ENCODE measurements at regions not wholly inside any gene's neighbourhood (a gene's known extent, or its start where the extent isn't known, plus 50 kb on each side); places are given as distances from the start of the nearest gene placed in this dataset.

- H3K79me2 ChIP-seq (ENCODE audit: insufficient read depth, low read length) = no peaks in the 10 kb centered on the region
- H3F3A ChIP-seq (ENCODE audit: insufficient read depth) = no peaks in the 10 kb centered on the region
- H3K36me3 ChIP-seq (ENCODE audit: low read length) = no peaks in the 10 kb centered on the region
- no peaks in the 10 kb centered on the region for H4K20me1 ChIP-seq (ENCODE audit: low read depth, low read length)
- H3K9ac ChIP-seq (ENCODE audit: low read length) = no peak overlapping the region
- no peak overlapping the region for H3K4me3 ChIP-seq (ENCODE audit: insufficient read depth, low read length, poor library complexity, severe bottlenecking)
- no peaks in the 10 kb centered on the region for H3K9me3 ChIP-seq (ENCODE audit: insufficient read depth, low read length)
- H2AFZ ChIP-seq (ENCODE audit: low read depth, low read length, severe bottlenecking) = no peak overlapping the region
- no peak overlapping the region for H3K4me2 ChIP-seq (ENCODE audit: low read depth, low read length, poor library complexity, severe bottlenecking)
- no peaks in the 10 kb centered on the region for H3K27me3 ChIP-seq (ENCODE audit: low read length)
- TF ChIP-seq EZH2phosphoT487 (conservative IDR thresholded peaks at IDR 0.05; ENCODE audit: low read length) = no peak
- TF ChIP-seq, protein P1, sequence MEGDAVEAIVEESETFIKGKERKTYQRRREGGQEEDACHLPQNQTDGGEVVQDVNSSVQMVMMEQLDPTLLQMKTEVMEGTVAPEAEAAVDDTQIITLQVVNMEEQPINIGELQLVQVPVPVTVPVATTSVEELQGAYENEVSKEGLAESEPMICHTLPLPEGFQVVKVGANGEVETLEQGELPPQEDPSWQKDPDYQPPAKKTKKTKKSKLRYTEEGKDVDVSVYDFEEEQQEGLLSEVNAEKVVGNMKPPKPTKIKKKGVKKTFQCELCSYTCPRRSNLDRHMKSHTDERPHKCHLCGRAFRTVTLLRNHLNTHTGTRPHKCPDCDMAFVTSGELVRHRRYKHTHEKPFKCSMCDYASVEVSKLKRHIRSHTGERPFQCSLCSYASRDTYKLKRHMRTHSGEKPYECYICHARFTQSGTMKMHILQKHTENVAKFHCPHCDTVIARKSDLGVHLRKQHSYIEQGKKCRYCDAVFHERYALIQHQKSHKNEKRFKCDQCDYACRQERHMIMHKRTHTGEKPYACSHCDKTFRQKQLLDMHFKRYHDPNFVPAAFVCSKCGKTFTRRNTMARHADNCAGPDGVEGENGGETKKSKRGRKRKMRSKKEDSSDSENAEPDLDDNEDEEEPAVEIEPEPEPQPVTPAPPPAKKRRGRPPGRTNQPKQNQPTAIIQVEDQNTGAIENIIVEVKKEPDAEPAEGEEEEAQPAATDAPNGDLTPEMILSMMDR (IDR thresholded peaks at IDR 0.05; ENCODE audit: insufficient read depth, low read length, poor library complexity, severe bottlenecking) = no peak
- H3K27ac ChIP-seq (ENCODE audit: low read depth, low read length) = no peak overlapping the region
- no peaks in the 10 kb centered on the region for H3K9me2 ChIP-seq (replicated peaks; ENCODE audit: insufficient read depth, low read length)
Measured at GRCh38 chr2:53373126-53373525, 394.5 kb upstream of the CHAC2 start.

DNA sequence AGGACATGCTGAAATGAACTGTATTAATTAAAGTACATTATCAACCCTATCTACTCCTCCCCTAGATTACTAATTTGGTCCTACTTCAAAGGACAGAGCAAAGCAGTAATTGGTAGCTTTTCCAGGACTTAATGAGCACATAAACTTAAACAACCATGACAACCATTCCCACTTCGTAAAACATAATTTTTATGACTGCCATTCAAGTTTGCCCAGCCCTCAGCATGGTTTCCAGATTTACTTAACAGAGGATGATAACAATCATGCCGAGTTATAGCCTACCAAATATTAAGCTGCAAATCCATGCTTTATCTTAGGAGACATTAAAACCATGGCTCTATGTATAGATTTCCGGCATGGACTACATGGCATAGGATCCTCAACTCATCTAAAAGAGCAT lies 401.1 kb upstream of the CHAC2 start:
- no peaks in the 10 kb centered on the region for H4K20me1 ChIP-seq (ENCODE audit: low read depth, low read length)
- H3K4me2 ChIP-seq (ENCODE audit: low read depth, low read length, poor library complexity, severe bottlenecking) = no peak overlapping the region
- H3K9me3 ChIP-seq (ENCODE audit: insufficient read depth, low read length) = no peaks in the 10 kb centered on the region
- H3K9me2 ChIP-seq (replicated peaks; ENCODE audit: insufficient read depth, low read length) = no peaks in the 10 kb centered on the region
- H3F3A ChIP-seq (ENCODE audit: insufficient read depth) = no peaks in the 10 kb centered on the region
- no peaks in the 10 kb centered on the region for H3K27me3 ChIP-seq (ENCODE audit: low read length)
- H3K27ac ChIP-seq (ENCODE audit: low read depth, low read length) = no peak overlapping the region
- no peaks in the 10 kb centered on the region for H3K36me3 ChIP-seq (ENCODE audit: low read length)
- no peak overlapping the region for H3K9ac ChIP-seq (ENCODE audit: low read length)
- no peak overlapping the region for H3K4me3 ChIP-seq (ENCODE audit: insufficient read depth, low read length, poor library complexity, severe bottlenecking)
- no peaks in the 10 kb centered on the region for H3K79me2 ChIP-seq (ENCODE audit: insufficient read depth, low read length)
- TF ChIP-seq, protein P1 (IDR thresholded peaks at IDR 0.05; ENCODE audit: insufficient read depth, low read length, poor library complexity, severe bottlenecking) = no peak
- TF ChIP-seq EZH2phosphoT487 (conservative IDR thresholded peaks at IDR 0.05; ENCODE audit: low read length) = no peak
- H2AFZ ChIP-seq (ENCODE audit: low read depth, low read length, severe bottlenecking) = no peak overlapping the region

GRCh38 chr2:53362934-53363333 lies 404.7 kb upstream of the CHAC2 start:
- H3K36me3 ChIP-seq (ENCODE audit: low read length) = no peaks in the 10 kb centered on the region
- no peak overlapping the region for H3K27ac ChIP-seq (ENCODE audit: low read depth, low read length)
- H3K9me3 ChIP-seq (ENCODE audit: insufficient read depth, low read length) = peaks cover 6% of the 10 kb centered on the region; the same call in 1 of the 2 replicates
- H3K4me3 ChIP-seq (ENCODE audit: insufficient read depth, low read length, poor library complexity, severe bottlenecking) = no peak overlapping the region
- no peaks in the 10 kb centered on the region for H3K27me3 ChIP-seq (ENCODE audit: low read length)
- H3F3A ChIP-seq (ENCODE audit: insufficient read depth) = no peaks in the 10 kb centered on the region
- TF ChIP-seq, protein P1 (IDR thresholded peaks at IDR 0.05; ENCODE audit: insufficient read depth, low read length, poor library complexity, severe bottlenecking) = no peak
- no peak for TF ChIP-seq EZH2phosphoT487 (conservative IDR thresholded peaks at IDR 0.05; ENCODE audit: low read length)
- no peaks in the 10 kb centered on the region for H3K9me2 ChIP-seq (replicated peaks; ENCODE audit: insufficient read depth, low read length)
- no peak overlapping the region for H2AFZ ChIP-seq (ENCODE audit: low read depth, low read length, severe bottlenecking)
- H3K4me2 ChIP-seq (ENCODE audit: low read depth, low read length, poor library complexity, severe bottlenecking) = no peak overlapping the region
- H3K9ac ChIP-seq (ENCODE audit: low read length) = no peak overlapping the region
- H4K20me1 ChIP-seq (ENCODE audit: low read depth, low read length) = no peaks in the 10 kb centered on the region
- H3K79me2 ChIP-seq (ENCODE audit: insufficient read depth, low read length) = no peaks in the 10 kb centered on the region

All from SU-DHL-6 (cell line).